ENCODE measurements at regions not wholly inside any gene's neighbourhood (a gene's known extent, or its start where the extent isn't known, plus 50 kb on each side); places are given as distances from the start of the nearest gene placed in this dataset.

DNA sequence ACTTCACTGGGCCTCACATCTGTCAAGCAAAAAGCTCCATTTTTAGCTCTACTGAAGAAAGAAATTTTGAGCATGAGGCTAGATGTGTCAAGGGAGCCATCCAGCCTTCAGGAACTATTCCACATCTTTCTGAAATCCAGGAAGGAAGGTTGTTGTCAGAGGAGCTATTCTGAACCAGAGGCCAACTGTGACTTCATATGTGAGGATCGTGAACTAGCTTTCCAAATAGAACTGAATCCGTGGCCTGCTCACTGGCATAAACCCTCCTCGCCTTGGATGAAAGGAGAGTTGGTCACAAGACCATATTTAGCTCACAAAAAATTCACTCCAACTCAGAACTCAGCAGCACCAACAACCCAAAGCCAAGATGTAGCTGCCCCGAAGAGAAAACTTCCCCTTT lies 195.8 kb downstream of the FOXO1 start:
- no peak for DNase-seq

DNA sequence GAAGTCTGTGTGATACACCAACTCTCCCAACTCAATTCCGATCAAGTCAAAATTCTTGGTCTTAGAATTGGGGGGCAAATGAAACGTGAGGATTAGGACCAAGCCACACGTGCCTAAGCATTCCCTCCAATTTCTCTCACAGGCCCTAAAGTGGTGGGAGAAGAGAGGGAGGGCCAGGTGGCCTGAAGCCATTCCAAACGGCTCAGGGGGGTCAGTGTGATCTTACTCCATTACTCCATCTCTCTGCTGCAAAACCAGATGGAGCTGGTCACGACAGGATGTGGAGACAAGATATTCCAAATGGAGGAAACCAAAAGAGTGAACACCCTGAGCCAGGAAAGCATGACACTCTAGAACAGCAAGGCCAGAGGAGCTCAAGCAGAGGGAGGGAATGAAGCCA lies 195.4 kb downstream of the FOXO1 start:
- no peak for DNase-seq

DNA sequence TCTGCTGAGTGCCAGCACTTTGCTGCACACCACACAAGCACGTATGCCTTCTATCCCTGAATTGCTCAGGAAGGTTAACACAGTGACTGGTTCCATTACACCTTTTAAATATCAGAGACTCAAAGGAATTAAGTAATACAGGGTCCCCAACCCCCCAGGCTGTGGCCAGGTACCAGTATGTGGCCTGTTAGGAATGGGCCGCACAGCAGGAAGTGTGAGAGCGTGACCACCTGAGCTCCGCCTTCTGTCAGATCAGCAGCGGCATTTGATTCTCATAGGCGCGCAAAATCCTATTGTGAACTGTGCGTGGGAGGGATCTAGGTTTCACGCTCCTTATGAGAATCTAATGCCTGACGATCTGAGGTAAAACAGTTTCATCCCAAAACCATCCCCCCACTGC lies 194.5 kb downstream of the FOXO1 start:
- no peak for DNase-seq

DNA sequence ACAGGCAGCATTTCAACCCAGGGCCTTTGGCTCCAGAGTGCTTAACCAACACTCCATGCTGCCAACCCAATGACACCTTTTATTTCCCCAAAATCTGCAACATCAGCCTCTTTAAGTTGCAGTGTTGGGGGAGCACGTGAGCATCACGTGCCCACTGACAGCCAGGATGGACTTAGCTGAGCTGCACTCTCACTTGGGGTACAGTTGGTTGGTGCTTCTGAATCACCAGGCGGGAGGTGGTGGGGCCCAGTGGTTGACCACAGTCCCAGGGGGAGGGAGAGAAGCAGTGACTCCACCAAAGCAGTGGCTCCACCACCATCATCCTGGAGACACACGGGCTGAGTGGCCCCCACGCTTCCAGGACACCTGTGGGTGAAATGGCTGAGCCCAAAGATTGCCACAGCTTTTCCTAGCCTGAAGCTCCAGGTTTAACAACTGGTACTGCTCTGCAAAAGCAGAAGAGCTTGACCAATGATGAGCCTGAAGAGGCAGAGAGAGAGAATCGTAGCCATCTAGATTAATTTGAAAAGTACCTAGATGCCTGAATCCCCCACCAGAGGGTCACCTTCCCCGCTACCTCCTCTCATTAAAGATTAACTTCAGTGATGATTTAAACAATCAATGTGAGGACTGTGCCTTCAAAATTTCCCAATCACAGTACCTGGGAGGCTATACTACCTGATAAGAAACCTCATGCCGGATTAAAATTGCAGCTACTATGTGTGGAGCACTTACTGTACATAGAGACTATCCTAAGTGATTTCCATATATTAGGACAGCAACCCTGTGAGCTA lies 193.8 kb downstream of the FOXO1 start:
- DNase-seq: no peak

DNA sequence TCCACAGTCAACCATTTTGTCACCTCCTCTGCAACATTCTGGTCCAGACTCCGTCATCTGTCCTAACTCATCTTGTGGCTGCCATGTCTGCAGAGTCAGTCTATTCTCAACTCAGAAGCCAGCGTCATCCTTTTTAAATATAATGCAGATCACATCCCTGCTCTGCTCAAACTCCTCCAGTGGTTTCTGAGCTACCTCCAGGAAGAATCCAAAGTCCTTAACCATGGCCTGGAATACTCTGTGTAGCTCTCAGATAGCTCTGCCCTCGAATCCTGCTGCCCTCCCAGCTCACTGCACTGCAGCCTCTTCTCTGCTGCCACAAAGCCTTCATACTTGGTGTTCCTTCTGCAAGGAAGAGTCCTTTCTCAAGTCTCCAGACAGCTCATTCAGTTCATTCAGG lies 190.8 kb downstream of the FOXO1 start:
- DNase-seq: no peak

DNA sequence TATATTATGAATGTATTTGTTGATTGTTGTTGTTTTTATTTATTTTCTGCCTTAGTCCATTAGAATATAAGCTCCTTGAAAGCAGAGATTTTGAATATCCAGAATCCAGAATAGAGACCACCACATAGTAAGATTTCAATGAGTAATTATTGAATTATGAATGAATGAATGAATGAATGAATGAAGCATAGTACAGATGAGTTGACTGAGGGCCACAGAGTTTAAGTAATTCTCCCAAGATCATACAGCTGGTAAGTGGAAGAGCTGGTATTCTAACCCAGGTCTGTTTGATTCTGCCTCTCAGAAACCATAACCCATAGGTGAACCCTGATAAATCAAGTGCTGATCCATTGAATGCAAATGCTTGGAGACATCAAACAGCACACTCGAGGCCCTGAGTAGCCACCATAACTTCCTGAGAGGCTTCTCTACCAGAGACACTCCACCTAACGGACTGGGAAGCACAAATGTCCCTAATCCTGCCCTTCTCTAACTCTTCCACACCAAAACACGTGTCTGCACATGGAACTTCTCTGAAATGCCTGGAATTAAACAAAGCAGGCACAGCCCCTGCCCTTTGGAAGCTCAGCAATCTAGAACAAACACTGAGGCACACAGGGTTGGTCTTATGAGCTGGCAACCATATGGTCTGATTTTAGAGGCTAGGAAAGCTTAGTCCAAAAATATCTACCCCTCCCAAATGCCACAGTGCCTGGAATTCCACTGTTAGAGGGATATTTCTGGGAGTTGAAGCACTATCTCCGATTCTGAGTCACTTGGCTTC lies 190.1 kb downstream of the FOXO1 start:
- DNase-seq: no peak

DNA sequence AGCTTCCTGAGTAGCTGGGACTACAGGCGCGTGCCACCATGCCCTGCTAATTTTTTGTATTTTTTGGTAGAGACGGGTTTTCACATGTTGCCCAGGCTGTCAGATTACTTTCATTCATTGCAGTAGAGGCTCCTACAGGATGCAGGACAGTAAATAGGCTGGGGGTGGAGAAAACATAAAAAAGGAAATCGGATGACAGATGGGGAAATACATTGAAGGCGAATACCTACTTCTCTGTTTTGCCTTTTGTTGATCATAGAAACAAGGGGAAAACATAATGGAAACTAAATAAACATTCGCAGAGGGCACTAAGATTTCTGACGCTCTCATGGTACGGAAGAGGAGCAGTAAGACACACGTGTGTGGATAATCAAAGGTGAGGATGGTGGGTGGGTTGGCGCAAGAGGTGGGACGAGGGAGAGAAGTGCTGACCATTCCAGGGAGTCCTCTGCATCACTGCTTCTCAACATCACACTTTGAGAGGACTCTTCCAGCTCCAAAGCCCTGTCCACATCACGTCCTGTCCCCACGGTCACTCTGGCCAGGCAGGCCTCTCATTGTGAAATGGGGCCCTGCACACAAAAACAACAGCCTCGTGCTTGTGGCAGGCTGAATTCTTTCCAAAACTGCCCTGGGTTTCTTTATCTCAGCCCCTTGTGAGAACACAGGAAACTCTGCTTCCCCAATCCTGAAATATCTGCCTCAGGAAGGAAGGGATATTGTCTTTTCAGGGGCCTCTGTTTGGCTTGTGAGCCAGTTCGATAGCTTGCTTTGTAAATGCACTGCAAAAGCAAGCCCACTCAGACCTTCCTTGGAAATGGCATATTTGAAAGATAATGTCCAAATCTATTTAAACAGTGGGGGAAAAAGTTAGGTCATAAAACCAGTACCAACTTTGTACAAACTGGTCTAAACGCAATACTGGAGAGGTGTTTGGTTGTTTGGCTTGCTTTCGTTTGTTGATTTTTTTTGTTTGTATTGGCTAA lies 188.5 kb downstream of the FOXO1 start:
- no peak for DNase-seq

DNA sequence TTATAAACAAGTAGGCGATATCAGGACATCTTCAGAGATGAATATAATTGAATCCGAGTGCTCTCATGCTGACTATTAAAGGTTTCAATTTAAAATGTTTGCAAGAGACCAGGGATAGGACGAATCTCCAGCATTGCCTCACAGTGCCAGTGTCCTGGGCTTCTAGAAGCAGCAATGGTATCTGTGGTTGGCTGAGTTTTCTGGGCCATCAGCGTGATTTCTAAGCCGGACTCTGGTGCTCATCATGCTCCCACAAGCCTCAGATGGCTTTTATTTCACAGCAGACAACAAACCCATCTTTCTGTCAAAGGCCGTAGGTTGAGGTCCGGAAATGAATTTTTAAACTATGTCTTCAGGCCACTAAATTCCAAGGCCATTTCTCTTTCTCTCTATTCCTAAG lies 187.7 kb downstream of the FOXO1 start:
- DNase-seq: no peak

DNA sequence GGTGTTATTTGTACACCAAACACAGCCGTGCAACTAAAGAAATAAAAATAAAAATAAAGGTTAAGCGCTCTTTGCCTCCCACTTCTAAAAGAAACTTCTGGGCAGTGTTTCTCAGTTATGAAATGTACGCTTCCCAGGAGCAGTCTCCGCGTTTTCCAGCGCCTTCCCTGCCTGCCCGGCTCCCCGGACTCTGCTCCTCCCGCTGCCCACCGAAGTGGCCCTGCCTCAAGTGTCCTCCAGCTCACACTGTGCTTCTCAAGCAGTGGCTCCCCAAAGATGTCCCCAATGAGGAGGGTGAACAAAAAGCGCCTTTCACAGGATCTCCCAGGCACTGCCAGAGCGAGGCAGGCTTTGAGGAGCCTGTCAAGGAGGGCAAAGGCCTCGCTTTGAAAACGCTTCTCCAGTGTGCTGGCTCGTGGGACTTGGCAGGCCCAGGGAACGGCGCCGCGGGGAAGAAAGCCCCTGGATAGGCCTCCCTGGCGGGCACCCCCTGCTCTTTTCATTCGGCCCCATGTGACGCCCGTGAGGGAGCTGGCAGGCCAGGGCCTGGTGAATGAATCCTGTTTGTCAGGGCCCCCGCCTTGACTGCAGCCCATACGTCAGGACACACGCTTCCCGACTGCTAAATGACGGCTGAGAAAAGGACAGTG lies 187.1 kb downstream of the FOXO1 start:
- DNase-seq: no peak

DNA sequence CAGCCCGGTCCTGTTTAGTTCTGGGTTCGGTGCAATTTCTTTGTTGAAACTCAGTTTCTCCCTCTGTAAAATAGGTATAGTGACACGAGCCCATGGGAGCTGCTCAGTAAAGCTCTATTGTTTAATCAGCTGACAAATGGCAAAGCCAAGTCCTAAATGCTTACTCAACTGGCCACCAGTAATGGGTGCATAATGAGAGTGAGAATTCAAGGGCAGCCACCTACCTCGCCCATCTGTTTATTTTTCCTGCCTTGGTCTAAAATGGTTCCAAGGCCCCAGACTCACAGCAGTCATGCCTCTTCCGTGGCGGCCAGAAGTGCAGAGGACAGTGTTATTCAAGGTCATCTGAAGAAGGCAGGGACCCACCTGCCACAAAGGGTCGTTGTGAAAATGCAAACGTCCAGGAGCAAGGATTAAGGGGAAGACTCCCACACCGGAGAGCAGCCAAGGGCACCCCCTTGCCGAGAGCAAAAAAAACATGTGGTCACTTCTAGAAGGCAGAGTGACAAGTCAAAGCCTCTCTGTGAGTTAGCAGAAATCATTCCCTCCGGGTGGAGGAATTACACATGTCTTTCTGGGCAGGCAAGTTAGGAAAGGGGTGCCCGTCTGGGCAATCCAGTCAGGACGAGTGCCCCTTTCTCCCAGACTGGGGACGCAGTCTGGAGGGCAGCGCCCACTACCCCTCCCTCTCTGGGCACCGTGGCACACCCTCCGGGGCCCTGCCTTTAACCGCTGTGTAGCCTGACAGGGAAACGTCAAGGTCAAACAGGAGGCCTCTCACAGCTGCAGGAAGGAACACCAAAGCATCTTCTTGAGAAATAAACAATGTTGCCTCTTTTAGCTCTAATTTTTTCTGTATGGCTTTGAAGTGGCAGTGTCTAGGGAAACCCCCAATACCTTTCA lies 186.2 kb downstream of the FOXO1 start:
- DNase-seq: no peak

DNA sequence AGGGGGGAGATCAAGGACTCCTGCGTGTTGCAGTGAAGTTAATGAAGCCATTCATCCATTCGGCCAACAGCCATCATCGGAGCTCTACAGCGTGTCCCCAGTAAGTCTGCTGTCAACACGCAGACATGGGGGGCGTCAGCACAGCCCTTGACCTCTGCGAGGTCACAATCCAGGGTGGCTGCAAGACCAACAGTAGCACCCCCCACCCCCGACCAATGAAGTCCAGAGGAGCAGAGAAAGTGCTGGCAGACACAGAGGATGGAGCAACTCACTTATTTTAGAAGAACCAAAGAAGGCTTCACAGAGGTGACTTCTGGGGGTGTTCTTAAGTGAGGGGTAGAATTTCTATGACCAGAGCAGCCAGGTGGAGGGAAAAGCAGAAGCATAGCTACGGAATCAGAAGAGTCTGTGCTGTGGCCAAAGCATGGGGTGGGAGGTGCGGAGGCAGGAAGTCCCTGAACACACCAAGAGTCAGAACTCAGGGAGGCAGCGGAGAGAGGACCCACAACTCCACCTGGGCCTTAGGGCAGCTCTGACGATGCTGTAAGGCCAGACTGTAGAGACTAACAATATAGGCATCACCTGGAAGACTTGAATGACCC lies 185.4 kb downstream of the FOXO1 start:
- DNase-seq: no peak

DNA sequence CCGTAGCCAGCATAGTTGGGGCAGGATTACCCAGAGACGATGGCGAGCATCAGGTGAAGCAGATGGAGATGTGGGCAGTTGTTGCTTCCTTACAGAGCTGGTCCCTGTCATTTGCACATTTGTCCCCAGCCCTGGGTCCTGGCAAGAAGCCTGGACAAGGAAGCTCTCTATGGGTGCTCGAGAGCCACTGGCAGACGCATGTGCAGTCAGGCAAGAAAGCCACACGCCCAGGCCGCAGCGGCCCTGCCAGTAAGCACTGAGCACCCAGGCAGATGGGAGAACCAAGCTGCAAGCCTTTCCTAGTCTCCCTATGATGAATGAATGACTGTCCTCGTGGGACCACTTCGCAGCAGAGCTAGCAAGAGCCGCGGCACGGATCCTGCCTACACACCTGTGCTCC lies 182.8 kb downstream of the FOXO1 start:
- DNase-seq: peak; percentile 11

DNA sequence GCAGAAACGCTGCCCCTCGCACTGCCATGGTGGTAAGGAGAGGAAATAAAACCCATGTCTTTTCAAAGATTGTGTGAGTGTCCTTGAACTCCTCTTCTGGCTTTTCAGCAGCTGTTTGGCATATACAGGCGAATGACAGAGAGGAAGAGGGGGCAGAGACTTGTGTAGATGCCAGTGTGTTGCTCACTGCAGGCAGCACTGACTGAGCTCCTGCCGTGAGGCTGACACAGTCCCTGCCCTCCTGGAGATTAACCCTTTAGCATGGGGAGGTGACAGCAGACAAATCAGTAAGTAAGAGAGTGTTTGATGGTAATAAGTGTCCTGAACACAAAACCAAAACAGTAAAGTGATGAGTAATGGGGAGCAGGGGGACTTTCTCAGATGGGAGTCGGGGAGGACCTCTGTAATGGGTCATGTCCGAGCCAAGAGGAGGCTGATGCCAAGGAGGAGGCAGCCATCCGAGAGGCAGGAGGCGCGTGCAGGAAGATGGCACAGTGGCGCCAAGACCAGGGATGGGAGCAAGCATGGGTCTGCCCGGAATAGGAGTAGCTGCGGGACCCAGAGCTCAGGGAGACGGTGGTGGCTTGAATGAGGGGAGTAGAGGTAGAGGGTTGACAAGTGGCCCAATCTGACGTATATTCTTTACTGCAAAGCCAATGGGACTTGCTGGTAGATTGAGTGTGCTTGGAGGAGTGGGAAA lies 182.2 kb downstream of the FOXO1 start:
- no peak for DNase-seq

DNA sequence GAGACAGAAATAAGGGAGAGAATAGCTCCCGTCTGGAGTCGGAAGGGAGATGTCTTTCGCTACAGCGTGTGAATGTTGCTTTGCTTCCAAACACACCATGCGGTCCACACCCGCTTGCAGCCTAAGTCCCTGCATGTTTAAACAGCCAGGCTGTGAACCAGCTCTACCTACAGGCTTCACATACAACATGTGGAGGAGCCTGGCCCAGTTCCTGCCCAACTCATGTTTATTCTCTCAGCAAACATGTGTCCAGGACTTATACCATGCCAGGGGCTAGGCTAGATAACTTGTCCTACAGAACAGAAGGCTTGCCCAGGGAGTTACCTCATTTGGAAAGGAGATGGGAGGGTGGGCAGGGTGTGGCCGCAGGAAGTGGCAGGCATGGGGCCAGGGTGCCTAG lies 181.5 kb downstream of the FOXO1 start:
- no peak for DNase-seq

DNA sequence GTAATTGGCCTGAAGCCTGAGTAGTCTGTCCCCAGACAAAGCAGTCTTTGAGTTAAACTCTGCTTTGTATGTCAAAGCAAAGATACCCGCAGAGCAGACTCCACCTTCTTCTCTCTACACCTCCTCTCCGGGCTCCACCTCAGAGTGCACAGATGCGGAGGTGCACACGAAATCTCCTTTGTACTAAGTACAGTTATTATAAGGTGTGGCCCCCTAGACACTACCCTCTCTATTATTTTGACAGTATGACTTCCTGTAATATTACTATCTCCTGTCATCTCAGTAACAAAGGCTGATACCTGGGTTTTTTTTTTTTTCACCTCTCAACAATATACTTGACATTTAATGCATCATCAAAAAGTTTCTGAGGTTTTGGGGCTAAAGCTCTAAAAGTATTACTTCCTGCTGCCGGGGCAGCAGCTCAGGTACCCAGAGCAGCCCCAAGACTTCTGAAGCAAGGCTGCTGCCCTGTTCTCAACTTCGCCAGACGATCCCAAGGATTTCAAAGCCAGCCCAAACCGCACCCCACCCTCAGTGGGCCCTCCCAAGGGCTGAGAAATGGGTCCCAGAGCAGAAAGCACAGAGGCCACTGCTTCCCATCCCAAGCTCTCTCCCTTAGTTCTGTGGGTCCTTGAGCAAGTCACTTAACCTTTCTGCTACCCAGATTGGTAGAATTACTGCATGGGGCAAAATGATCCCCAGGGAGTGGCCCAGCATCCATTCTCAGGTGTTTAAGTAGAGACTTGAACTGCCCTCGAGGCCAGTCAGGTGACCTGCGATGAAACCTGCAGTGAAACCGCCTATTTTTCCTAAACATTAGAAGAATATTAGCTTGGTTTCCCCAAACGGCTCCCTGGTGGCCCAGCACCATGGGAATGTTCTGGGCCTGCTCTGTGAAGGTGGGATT lies 180.6 kb downstream of the FOXO1 start:
- no peak for DNase-seq

DNA sequence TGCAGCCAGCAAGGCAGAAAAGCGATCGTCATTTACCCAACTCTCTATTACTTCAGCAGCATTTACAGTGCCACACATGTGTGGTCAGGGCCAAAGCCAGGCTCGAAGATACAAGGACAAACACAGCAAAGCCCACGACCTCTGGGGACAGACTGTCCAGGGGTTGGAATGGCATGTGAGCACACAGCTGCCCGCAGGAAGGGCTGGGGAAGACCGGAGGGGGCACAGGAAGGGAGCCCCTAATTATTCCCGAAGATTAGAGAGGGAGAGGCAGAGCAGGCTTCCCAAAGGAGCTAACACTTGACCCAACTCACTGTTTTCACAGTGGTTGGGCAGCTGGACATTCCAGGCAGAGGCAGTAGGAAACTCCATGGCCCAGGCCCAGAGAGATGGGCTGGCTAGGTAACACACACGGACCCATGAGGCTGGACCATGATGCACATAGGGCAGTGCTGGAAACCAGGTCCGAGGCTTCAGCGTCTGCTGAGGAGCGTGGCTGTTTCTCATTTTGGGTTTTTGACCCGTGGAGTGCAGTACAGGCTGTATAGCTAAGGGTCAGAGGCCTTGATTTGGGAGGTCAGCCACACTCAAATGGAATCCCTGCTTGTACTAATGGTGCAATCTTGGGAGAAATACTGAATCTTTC lies 179.8 kb downstream of the FOXO1 start:
- no peak for DNase-seq

DNA sequence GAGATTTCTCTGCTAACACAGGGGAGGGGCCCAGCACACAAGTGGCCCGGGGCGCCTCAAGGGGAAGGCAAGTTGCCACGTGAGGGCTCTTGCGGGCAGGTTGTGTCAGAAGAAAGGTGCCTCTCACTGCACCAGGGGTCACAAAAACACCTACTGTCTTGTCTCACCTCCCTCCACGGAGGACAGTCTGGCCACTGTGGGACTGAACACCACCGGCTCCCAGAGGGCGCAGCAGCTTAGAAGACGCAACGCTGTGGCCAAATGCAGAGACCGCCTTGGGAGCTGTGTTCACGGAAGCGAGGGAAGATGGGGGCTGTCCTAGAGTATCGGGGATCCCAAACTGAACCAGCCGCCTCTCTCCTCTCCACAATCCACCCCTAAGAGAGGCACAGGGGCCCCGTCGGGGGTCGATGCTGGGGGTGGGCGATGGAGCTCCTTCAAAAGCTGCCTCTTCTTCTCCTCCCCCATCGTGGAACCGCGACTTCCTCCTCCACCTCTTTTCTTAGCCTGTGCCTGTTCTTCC lies 177.5 kb downstream of the FOXO1 start:
- no peak for DNase-seq

DNA sequence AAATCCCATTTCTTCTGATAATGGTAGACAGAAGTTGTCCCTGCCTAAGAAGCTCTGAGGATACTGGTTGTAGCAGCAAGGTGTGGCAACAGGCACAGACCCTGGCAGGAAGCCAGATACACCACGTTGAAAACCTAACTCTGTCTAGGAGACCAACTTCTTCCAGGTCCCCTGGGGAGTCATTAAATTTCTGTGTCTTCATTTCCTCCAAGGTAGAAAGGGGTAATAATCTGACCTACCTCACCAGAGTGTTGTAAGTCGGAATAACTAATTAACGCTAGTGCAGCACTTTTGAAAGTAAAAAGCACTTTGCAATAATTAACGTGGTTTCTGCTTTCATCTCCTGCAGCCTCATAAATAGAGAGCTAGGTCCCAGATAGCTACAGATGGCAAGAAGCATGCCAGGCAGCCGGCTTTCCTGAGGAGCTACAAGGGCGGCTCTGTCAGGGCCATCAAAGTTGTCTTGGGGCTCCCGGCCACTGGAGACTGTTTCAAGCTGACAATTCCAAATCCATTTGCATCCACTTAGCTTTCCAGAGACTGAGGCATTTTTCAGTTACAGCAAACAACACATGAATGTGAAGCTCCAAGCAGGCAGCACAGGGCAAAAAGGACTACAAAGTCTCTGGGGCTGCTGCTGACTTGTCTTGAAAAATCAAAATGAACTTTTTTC lies 176.2 kb downstream of the FOXO1 start:
- peak; percentile 25 for DNase-seq
